Effector memory CD8-positive, alpha-beta T cell (primary cell): ENCODE measurements at regions not wholly inside any gene's neighbourhood (a gene's known extent, or its start where the extent isn't known, plus 50 kb on each side); places are given as distances from the start of the nearest gene placed in this dataset.

Experiments
- ATAC-seq: fragments of 150-1000 bp; cut with Tn5 transposase; replicated peaks from 2 replicates; pipeline ENCODE4 v1.10.0; 2021; ENCODE audit warnings: mild to moderate bottlenecking, moderate library complexity
- DNase-seq, 3 experiments: peaks; one replicate each; pipeline ENCODE4 v3.0.0; 2021
- H3K27ac Mint-ChIP-seq, 2 donors: one replicate each; pipeline ENCODE4 v1.8.0; 2022; ENCODE audit warnings: mild to moderate bottlenecking in 2 of 2, mixed read lengths in 2 of 2, moderate library complexity in 2 of 2
- H3K27me3 Mint-ChIP-seq, 2 donors: one replicate each; pipeline ENCODE4 v1.8.0; 2022; ENCODE audit warnings: mixed read lengths in 2 of 2
- H3K36me3 Mint-ChIP-seq: one replicate; pipeline ENCODE4 v1.8.0; 2022; ENCODE audit warnings: mild to moderate bottlenecking, moderate library complexity, mixed read lengths; ENCODE audit not compliant: insufficient read depth
- H3K4me1 Mint-ChIP-seq, 2 donors: one replicate each; pipeline ENCODE4 v1.8.0; 2022; ENCODE audit warnings: low read depth in 2 of 2, mixed read lengths in 2 of 2
- H3K4me3 Mint-ChIP-seq, 2 donors: one replicate each; pipeline ENCODE4 v1.8.0; 2022; ENCODE audit warnings: mild to moderate bottlenecking in 2 of 2, mixed read lengths in 2 of 2, moderate library complexity in 2 of 2
- H3K9me3 Mint-ChIP-seq, 2 donors: one replicate each; pipeline ENCODE4 v1.8.0; 2022; ENCODE audit warnings: mixed read lengths in 2 of 2

GRCh38 chr10:44294726-44295412 is 90.0 kb downstream of the CXCL12 start:
- Mint-ChIP-seq H3K4me1 (peaks cover 0 to 2% of the 10 kb centered on the region in 2 donors), H3K27me3 (peaks cover 13 to 18% of the 10 kb centered on the region in 2 donors), H3K9me3 (no peaks in the 10 kb centered on the region), H3K36me3 (no peaks in the 10 kb centered on the region), H3K27ac (no peak overlapping the region), H3K4me3 (no peak overlapping the region)
- no peak for DNase-seq
- ATAC-seq: no peak

DNA sequence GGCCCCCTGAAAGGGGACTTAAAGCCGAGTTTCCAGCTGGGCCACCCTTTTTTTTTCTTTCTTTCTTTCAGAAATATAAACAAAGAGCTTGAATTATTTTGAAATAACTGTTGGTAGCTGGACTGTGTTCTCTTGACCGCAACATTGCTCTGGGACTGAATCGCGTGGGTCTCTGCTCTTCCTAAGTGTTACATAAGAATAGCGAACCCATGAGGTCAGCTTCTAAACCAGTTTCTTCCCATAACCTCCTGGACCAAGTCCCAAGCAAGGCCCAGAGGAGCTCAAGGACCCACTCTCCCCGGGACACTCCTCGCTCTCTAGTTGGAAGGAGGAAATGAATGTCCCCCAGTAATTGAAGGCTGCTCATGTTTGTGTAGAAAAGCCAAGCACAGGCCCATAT is 91.1 kb downstream of the CXCL12 start:
- ATAC-seq: no peak

GRCh38 chr10:44293306-44293778 is 91.6 kb downstream of the CXCL12 start:
- no peak overlapping the region for H3K27ac Mint-ChIP-seq
- ATAC-seq (no peak), DNase-seq (no peak)
- peaks cover 13 to 18% of the 10 kb centered on the region in 2 donors for H3K27me3 Mint-ChIP-seq
- H3K4me1 Mint-ChIP-seq: peaks cover 0 to 2% of the 10 kb centered on the region in 2 donors
- H3K9me3 Mint-ChIP-seq: no peaks in the 10 kb centered on the region
- no peaks in the 10 kb centered on the region for H3K36me3 Mint-ChIP-seq
- H3K4me3 Mint-ChIP-seq: no peak overlapping the region

More for the DNA sequence above, 91.1 kb downstream of the CXCL12 start:
- no peak for DNase-seq
- Mint-ChIP-seq H3K27me3 (peaks cover 13 to 18% of the 10 kb centered on the region in 2 donors), H3K4me1 (peaks cover 0 to 2% of the 10 kb centered on the region in 2 donors), H3K9me3 (no peaks in the 10 kb centered on the region), H3K4me3 (no peak overlapping the region), H3K36me3 (no peaks in the 10 kb centered on the region), H3K27ac (no peak overlapping the region)

DNA sequence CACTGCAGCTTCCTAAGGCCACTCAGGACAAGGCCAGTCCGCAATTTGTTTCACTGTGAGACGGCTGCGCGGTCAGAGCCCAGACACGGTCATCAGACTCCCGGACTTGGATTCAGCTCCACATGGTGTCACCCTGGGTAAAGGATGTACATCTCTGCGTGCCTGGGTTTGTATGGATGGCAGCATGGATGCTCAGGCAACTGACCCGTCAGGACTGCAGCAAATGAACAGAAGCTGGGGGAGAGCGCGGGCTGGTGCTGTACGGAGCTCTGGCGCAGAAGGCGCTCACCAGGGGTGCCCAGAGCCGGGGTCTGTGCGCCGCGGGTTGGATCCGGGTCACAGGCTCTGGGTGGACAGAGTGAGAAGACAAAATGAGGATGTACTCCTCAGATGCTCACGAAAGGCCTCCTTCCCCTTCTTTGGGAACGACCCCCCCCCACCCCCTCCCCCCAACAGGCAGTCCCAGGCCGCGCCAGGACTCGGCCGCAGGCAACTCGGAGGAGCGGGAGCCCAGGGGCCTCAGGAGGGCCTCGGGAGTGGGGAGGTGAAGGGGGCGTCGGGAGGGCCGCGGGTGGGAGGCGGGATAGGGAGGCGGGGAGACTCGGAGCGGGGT is 92.4 kb downstream of the CXCL12 start:
- no peak overlapping the region for H3K27ac Mint-ChIP-seq
- peaks cover 0 to 2% of the 10 kb centered on the region in 2 donors for H3K4me1 Mint-ChIP-seq
- H3K36me3 Mint-ChIP-seq: no peaks in the 10 kb centered on the region
- no peak overlapping the region for H3K4me3 Mint-ChIP-seq
- DNase-seq: no peak
- ATAC-seq: no peak
- peaks cover 13 to 18% of the 10 kb centered on the region in 2 donors for H3K27me3 Mint-ChIP-seq
- no peaks in the 10 kb centered on the region for H3K9me3 Mint-ChIP-seq

DNA sequence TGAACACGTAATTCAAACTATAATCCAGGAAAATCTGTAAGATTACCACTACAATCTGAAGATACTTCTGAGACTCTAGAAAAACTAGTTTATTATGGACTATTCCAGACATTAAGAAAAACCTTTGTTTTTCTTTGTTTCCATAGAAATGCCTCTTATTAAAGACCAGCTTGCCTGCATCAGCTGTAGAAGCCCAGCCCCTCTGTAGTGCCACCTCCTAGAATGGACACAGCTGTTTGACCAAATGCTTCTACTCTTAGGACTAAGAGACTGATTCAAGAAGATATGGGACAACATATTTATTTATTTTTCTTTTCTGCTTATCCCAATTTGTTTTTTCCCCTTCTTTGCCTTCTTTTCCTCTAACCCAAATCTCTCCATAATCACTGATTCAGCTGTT is 93.8 kb downstream of the CXCL12 start:
- no peaks in the 10 kb centered on the region for H3K36me3 Mint-ChIP-seq
- H3K4me3 Mint-ChIP-seq: no peak overlapping the region
- peaks cover 13 to 21% of the 10 kb centered on the region in 2 donors for H3K27me3 Mint-ChIP-seq
- ATAC-seq: no peak
- peaks cover 0 to 2% of the 10 kb centered on the region in 2 donors for H3K4me1 Mint-ChIP-seq
- no peaks in the 10 kb centered on the region for H3K9me3 Mint-ChIP-seq
- H3K27ac Mint-ChIP-seq: no peak overlapping the region
- no peak for DNase-seq

DNA sequence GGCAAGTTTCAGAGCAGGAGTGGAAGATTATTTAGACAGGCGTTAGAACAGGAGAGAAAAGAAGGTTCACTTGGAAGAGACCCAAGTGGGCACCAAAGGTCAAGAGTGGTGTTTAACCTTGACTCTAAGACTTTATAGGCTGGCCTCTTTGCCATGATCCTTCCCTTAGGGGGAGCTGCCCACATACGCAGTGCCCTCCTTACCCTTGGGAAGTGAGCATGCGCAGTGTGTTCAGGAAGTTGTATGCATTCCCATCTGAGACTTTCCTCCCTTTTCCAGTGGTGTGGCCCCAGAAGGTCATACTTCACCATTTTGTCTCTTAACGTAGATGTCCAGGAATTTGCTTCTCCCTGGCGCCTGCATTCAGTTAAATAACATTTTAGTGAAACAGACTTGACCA is 95.8 kb downstream of the CXCL12 start:
- Mint-ChIP-seq H3K27ac (no peak overlapping the region), H3K36me3 (no peaks in the 10 kb centered on the region), H3K9me3 (no peaks in the 10 kb centered on the region), H3K4me1 (peaks cover 0 to 2% of the 10 kb centered on the region in 2 donors), H3K4me3 (no peak overlapping the region), H3K27me3 (peaks cover 13 to 40% of the 10 kb centered on the region in 2 donors)
- ATAC-seq (no peak), DNase-seq (no peak)

GRCh38 chr10:44287408-44287807 is 97.5 kb downstream of the CXCL12 start:
- H3K4me3 Mint-ChIP-seq: no peak overlapping the region

GRCh38 chr10:44284198-44285084 is 100.5 kb downstream of the CXCL12 start:
- Mint-ChIP-seq H3K4me3 (no peak overlapping the region), H3K27me3 (peaks cover 0 to 31% of the 10 kb centered on the region in 2 donors), H3K4me1 (no peaks in the 10 kb centered on the region), H3K36me3 (no peaks in the 10 kb centered on the region), H3K27ac (no peak overlapping the region), H3K9me3 (no peaks in the 10 kb centered on the region)
- no peak for ATAC-seq
- DNase-seq: no peak

More at GRCh38 chr10:44287408-44287807, 97.5 kb downstream of the CXCL12 start:
- Mint-ChIP-seq H3K4me1 (peaks cover 0 to 1% of the 10 kb centered on the region in 2 donors), H3K36me3 (no peaks in the 10 kb centered on the region), H3K27me3 (peaks cover 12 to 36% of the 10 kb centered on the region in 2 donors), H3K27ac (no peak overlapping the region), H3K9me3 (no peaks in the 10 kb centered on the region)
- ATAC-seq: no peak
- no peak for DNase-seq

GRCh38 chr10:44282626-44283300 is 102.1 kb downstream of the CXCL12 start:
- no peak for ATAC-seq
- no peaks in the 10 kb centered on the region for H3K9me3 Mint-ChIP-seq

GRCh38 chr10:44281662-44282061 is 103.2 kb downstream of the CXCL12 start:
- H3K9me3 Mint-ChIP-seq: no peaks in the 10 kb centered on the region
- no peak overlapping the region for H3K4me3 Mint-ChIP-seq

More at GRCh38 chr10:44282626-44283300, 102.1 kb downstream of the CXCL12 start:
- no peak overlapping the region for H3K4me3 Mint-ChIP-seq
- H3K4me1 Mint-ChIP-seq: no peaks in the 10 kb centered on the region
- H3K27ac Mint-ChIP-seq: no peak overlapping the region
- H3K36me3 Mint-ChIP-seq: no peaks in the 10 kb centered on the region
- no peak for DNase-seq
- peaks cover 0 to 31% of the 10 kb centered on the region in 2 donors for H3K27me3 Mint-ChIP-seq

GRCh38 chr10:44281089-44281613 is 103.7 kb downstream of the CXCL12 start:
- Mint-ChIP-seq H3K9me3 (no peaks in the 10 kb centered on the region), H3K27me3 (peaks cover 0 to 29% of the 10 kb centered on the region in 2 donors), H3K27ac (no peak overlapping the region), H3K4me3 (no peak overlapping the region), H3K4me1 (no peaks in the 10 kb centered on the region), H3K36me3 (no peaks in the 10 kb centered on the region)
- DNase-seq: no peak
- no peak for ATAC-seq

More at GRCh38 chr10:44281662-44282061, 103.2 kb downstream of the CXCL12 start:
- no peaks in the 10 kb centered on the region for H3K36me3 Mint-ChIP-seq
- H3K27me3 Mint-ChIP-seq: peaks cover 0 to 31% of the 10 kb centered on the region in 2 donors
- ATAC-seq: no peak
- H3K4me1 Mint-ChIP-seq: no peaks in the 10 kb centered on the region
- DNase-seq: no peak
- no peak overlapping the region for H3K27ac Mint-ChIP-seq

DNA sequence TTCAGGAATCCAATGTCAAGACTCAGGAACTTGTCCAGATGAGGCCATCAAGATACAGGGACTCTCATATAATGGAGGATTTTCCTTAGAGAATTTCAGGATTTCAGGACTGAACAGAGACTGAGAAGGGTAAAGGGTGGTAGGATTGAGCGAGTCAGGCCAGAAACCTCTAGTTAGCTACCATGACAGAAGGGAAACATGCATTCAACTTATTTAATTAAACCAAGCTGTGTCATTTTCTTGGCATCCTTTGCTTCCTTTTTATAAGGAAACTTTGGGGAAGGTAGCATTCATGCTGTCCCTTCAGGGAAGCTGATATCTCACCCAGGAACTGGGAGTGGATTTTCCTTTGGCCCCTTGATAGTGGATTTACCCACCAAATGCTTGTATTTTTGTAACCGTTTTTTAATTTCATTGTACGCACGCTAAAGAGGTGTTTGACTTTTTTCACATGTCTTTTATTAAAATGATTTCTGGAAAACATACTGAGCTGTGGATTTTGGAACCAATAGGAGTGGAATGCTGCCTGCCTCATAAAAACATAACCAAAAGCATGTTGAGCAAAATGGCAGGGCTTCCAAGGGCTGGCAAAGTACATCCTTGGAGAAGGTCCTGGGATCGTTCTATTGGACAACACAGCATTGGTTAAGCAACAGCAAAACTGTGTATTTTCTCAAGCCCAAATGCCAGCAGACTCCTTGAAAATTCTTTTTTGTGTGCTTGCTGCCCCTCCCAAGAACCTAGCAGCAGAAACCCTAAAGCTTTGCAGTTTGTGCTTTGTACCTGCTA is 104.5 kb downstream of the CXCL12 start:
- no peaks in the 10 kb centered on the region for H3K9me3 Mint-ChIP-seq

More for the DNA sequence above, 104.5 kb downstream of the CXCL12 start:
- no peak for ATAC-seq
- H3K4me1 Mint-ChIP-seq: no peaks in the 10 kb centered on the region
- DNase-seq: no peak
- no peak overlapping the region for H3K4me3 Mint-ChIP-seq
- H3K27ac Mint-ChIP-seq: no peak overlapping the region
- peaks cover 0 to 22% of the 10 kb centered on the region in 2 donors for H3K27me3 Mint-ChIP-seq
- H3K36me3 Mint-ChIP-seq: no peaks in the 10 kb centered on the region
